T-helper 1 cell treated with Interleukin-12 subunit alpha and Interleukin-12 subunit beta and Interleukin-4 antibody, amounts not matched to agents 30 μg/mL and 1 μg/mL, for 36 hours (primary cell): ENCODE measurements at regions not wholly inside any gene's neighbourhood (a gene's known extent, or its start where the extent isn't known, plus 50 kb on each side); places are given as distances from the start of the nearest gene placed in this dataset.

Experiments
- H3K27ac Mint-ChIP-seq: one replicate; pipeline ENCODE4 v1.8.0; 2021; ENCODE audit warnings: mild to moderate bottlenecking, mixed read lengths
- H3K27me3 Mint-ChIP-seq: one replicate; pipeline ENCODE4 v1.8.0; 2021; ENCODE audit warnings: low read depth, mixed read lengths
- H3K36me3 Mint-ChIP-seq: one replicate; pipeline ENCODE4 v1.8.0; 2021; ENCODE audit warnings: low read depth, mixed read lengths
- H3K4me1 Mint-ChIP-seq: one replicate; pipeline ENCODE4 v1.8.0; 2021; ENCODE audit warnings: low read depth, mixed read lengths
- H3K4me3 Mint-ChIP-seq: one replicate; pipeline ENCODE4 v1.8.0; 2021; ENCODE audit warnings: mild to moderate bottlenecking, moderate library complexity, mixed read lengths
- H3K9me3 Mint-ChIP-seq: one replicate; pipeline ENCODE4 v1.8.0; 2021; ENCODE audit warnings: mixed read lengths

GRCh38 chr18:78001811-78002210 is 752.2 kb downstream of the GALR1 start:
- Mint-ChIP-seq H3K4me1 (no peaks in the 10 kb centered on the region), H3K27ac (no peak overlapping the region), H3K27me3 (peaks cover 9% of the 10 kb centered on the region), H3K9me3 (peaks cover 7% of the 10 kb centered on the region), H3K36me3 (no peaks in the 10 kb centered on the region), H3K4me3 (no peak overlapping the region)

- Mint-ChIP-seq H3K9me3 (peaks cover 20% of the 10 kb centered on the region), H3K27ac (no peak overlapping the region), H3K36me3 (no peaks in the 10 kb centered on the region), H3K27me3 (peaks cover 10% of the 10 kb centered on the region), H3K4me1 (no peaks in the 10 kb centered on the region), H3K4me3 (no peak overlapping the region)
These were observed 756.5 kb downstream of the GALR1 start for GRCh38 chr18:78006006-78006773.

GRCh38 chr18:78006774-78007260 is 757.2 kb downstream of the GALR1 start:
- Mint-ChIP-seq H3K36me3 (no peaks in the 10 kb centered on the region), H3K9me3 (peaks cover 17% of the 10 kb centered on the region), H3K27me3 (peaks cover 10% of the 10 kb centered on the region), H3K4me1 (no peaks in the 10 kb centered on the region), H3K4me3 (no peak overlapping the region), H3K27ac (no peak overlapping the region)

GRCh38 chr18:78010363-78010762 is 760.7 kb downstream of the GALR1 start:
- Mint-ChIP-seq H3K27me3 (peaks cover 10% of the 10 kb centered on the region), H3K27ac (no peak overlapping the region), H3K4me3 (no peak overlapping the region), H3K4me1 (no peaks in the 10 kb centered on the region), H3K9me3 (peaks cover 17% of the 10 kb centered on the region), H3K36me3 (no peaks in the 10 kb centered on the region)

GRCh38 chr18:78017869-78018268 is 768.2 kb downstream of the GALR1 start:
- Mint-ChIP-seq H3K4me3 (no peak overlapping the region), H3K36me3 (no peaks in the 10 kb centered on the region), H3K27me3 (no peaks in the 10 kb centered on the region), H3K9me3 (no peaks in the 10 kb centered on the region), H3K27ac (no peak overlapping the region), H3K4me1 (no peaks in the 10 kb centered on the region)

GRCh38 chr18:78021196-78021595 is 771.5 kb downstream of the GALR1 start:
- Mint-ChIP-seq H3K4me3 (no peak overlapping the region), H3K9me3 (no peaks in the 10 kb centered on the region), H3K36me3 (no peaks in the 10 kb centered on the region), H3K4me1 (no peaks in the 10 kb centered on the region), H3K27me3 (no peaks in the 10 kb centered on the region), H3K27ac (no peak overlapping the region)

- no peaks in the 10 kb centered on the region for H3K27me3 Mint-ChIP-seq
- no peaks in the 10 kb centered on the region for H3K4me1 Mint-ChIP-seq
- no peak overlapping the region for H3K4me3 Mint-ChIP-seq
- peaks cover 5% of the 10 kb centered on the region for H3K9me3 Mint-ChIP-seq
- H3K27ac Mint-ChIP-seq: no peak overlapping the region
- no peaks in the 10 kb centered on the region for H3K36me3 Mint-ChIP-seq
These were observed 781.9 kb downstream of the GALR1 start for GRCh38 chr18:78031589-78031988.

GRCh38 chr18:78031991-78032390 is 782.3 kb downstream of the GALR1 start:
- no peak overlapping the region for H3K4me3 Mint-ChIP-seq
- H3K4me1 Mint-ChIP-seq: no peaks in the 10 kb centered on the region
- no peaks in the 10 kb centered on the region for H3K27me3 Mint-ChIP-seq
- no peak overlapping the region for H3K27ac Mint-ChIP-seq
- H3K9me3 Mint-ChIP-seq: peaks cover 5% of the 10 kb centered on the region
- no peaks in the 10 kb centered on the region for H3K36me3 Mint-ChIP-seq

- no peak overlapping the region for H3K4me3 Mint-ChIP-seq
- H3K4me1 Mint-ChIP-seq: no peaks in the 10 kb centered on the region
- H3K27ac Mint-ChIP-seq: no peak overlapping the region
- H3K36me3 Mint-ChIP-seq: no peaks in the 10 kb centered on the region
- H3K27me3 Mint-ChIP-seq: no peaks in the 10 kb centered on the region
- peaks cover 9% of the 10 kb centered on the region for H3K9me3 Mint-ChIP-seq
These were observed 782.9 kb downstream of the GALR1 start for GRCh38 chr18:78032574-78032973.

- no peak overlapping the region for H3K27ac Mint-ChIP-seq
These were observed 785.1 kb downstream of the GALR1 start for GRCh38 chr18:78034755-78035154.

GRCh38 chr18:78041218-78041617 is 791.6 kb downstream of the GALR1 start:
- no peaks in the 10 kb centered on the region for H3K27me3 Mint-ChIP-seq
- H3K27ac Mint-ChIP-seq: no peak overlapping the region
- H3K4me1 Mint-ChIP-seq: no peaks in the 10 kb centered on the region
- no peak overlapping the region for H3K4me3 Mint-ChIP-seq
- H3K36me3 Mint-ChIP-seq: no peaks in the 10 kb centered on the region
- peaks cover 23% of the 10 kb centered on the region for H3K9me3 Mint-ChIP-seq

More at GRCh38 chr18:78034755-78035154, 785.1 kb downstream of the GALR1 start:
- peaks cover 14% of the 10 kb centered on the region for H3K9me3 Mint-ChIP-seq
- H3K4me3 Mint-ChIP-seq: no peak overlapping the region
- no peaks in the 10 kb centered on the region for H3K4me1 Mint-ChIP-seq
- H3K36me3 Mint-ChIP-seq: no peaks in the 10 kb centered on the region
- no peaks in the 10 kb centered on the region for H3K27me3 Mint-ChIP-seq

- Mint-ChIP-seq H3K4me3 (no peak overlapping the region), H3K27ac (no peak overlapping the region), H3K4me1 (no peaks in the 10 kb centered on the region), H3K27me3 (no peaks in the 10 kb centered on the region), H3K36me3 (no peaks in the 10 kb centered on the region), H3K9me3 (no peaks in the 10 kb centered on the region)
These were observed 797.0 kb downstream of the GALR1 start for GRCh38 chr18:78046631-78047030.

- Mint-ChIP-seq H3K4me1 (no peaks in the 10 kb centered on the region), H3K4me3 (no peak overlapping the region), H3K36me3 (no peaks in the 10 kb centered on the region), H3K9me3 (no peaks in the 10 kb centered on the region), H3K27ac (no peak overlapping the region), H3K27me3 (no peaks in the 10 kb centered on the region)
These were observed 799.6 kb downstream of the GALR1 start for GRCh38 chr18:78049281-78049680.

GRCh38 chr18:78054801-78055200 is 805.2 kb downstream of the GALR1 start:
- no peak overlapping the region for H3K27ac Mint-ChIP-seq
- H3K27me3 Mint-ChIP-seq: no peaks in the 10 kb centered on the region
- no peaks in the 10 kb centered on the region for H3K36me3 Mint-ChIP-seq
- no peaks in the 10 kb centered on the region for H3K4me1 Mint-ChIP-seq
- H3K4me3 Mint-ChIP-seq: no peak overlapping the region
- H3K9me3 Mint-ChIP-seq: no peaks in the 10 kb centered on the region

GRCh38 chr18:78056011-78056410 is 806.4 kb downstream of the GALR1 start:
- H3K4me3 Mint-ChIP-seq: no peak overlapping the region

More at GRCh38 chr18:78056011-78056410, 806.4 kb downstream of the GALR1 start:
- H3K27ac Mint-ChIP-seq: no peak overlapping the region
- H3K9me3 Mint-ChIP-seq: no peaks in the 10 kb centered on the region
- H3K36me3 Mint-ChIP-seq: no peaks in the 10 kb centered on the region
- H3K27me3 Mint-ChIP-seq: no peaks in the 10 kb centered on the region
- H3K4me1 Mint-ChIP-seq: no peaks in the 10 kb centered on the region
